ENCODE measurements at regions not wholly inside any gene's neighbourhood (a gene's known extent, or its start where the extent isn't known, plus 50 kb on each side); places are given as distances from the start of the nearest gene placed in this dataset.

DNA sequence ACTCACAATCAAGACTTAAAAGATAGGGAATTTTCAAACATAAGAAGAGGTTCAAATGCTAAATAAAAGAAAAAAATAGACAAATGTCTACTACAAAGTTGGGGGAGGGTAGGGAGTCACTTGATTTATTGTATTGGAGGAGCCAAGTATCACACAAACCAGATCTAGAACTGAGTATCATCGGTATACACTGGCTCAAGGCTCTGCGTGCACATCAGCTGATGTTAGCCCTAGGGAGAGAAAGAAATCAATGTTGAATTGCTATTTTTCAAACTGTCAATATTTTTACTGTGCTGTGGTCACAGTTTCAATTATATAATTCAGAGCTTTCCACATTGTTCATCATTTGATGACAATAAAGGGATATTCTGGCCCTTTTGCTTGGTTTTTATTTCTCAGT, 54.9 kb upstream of the RXFP2 start:
- no peak overlapping the region for H3K27ac Mint-ChIP-seq (ENCODE audit: unreplicated experiment)
- H3K36me3 Mint-ChIP-seq (ENCODE audit: unreplicated experiment): no peaks in the 10 kb centered on the region
- no peaks in the 10 kb centered on the region for H3K4me1 Mint-ChIP-seq (ENCODE audit: low read depth, unreplicated experiment)
- no peak overlapping the region for H3K4me3 Mint-ChIP-seq (ENCODE audit: unreplicated experiment)
- H3K9me3 Mint-ChIP-seq (ENCODE audit: unreplicated experiment): no peaks in the 10 kb centered on the region
- no peak for DNase-seq
- TF ChIP-seq, protein P1, sequence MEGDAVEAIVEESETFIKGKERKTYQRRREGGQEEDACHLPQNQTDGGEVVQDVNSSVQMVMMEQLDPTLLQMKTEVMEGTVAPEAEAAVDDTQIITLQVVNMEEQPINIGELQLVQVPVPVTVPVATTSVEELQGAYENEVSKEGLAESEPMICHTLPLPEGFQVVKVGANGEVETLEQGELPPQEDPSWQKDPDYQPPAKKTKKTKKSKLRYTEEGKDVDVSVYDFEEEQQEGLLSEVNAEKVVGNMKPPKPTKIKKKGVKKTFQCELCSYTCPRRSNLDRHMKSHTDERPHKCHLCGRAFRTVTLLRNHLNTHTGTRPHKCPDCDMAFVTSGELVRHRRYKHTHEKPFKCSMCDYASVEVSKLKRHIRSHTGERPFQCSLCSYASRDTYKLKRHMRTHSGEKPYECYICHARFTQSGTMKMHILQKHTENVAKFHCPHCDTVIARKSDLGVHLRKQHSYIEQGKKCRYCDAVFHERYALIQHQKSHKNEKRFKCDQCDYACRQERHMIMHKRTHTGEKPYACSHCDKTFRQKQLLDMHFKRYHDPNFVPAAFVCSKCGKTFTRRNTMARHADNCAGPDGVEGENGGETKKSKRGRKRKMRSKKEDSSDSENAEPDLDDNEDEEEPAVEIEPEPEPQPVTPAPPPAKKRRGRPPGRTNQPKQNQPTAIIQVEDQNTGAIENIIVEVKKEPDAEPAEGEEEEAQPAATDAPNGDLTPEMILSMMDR (IDR thresholded peaks at IDR 0.05; ENCODE audit: partially characterized antibody, unreplicated experiment): no peak
- no peaks in the 10 kb centered on the region for H3K27me3 Mint-ChIP-seq (ENCODE audit: unreplicated experiment)

DNA sequence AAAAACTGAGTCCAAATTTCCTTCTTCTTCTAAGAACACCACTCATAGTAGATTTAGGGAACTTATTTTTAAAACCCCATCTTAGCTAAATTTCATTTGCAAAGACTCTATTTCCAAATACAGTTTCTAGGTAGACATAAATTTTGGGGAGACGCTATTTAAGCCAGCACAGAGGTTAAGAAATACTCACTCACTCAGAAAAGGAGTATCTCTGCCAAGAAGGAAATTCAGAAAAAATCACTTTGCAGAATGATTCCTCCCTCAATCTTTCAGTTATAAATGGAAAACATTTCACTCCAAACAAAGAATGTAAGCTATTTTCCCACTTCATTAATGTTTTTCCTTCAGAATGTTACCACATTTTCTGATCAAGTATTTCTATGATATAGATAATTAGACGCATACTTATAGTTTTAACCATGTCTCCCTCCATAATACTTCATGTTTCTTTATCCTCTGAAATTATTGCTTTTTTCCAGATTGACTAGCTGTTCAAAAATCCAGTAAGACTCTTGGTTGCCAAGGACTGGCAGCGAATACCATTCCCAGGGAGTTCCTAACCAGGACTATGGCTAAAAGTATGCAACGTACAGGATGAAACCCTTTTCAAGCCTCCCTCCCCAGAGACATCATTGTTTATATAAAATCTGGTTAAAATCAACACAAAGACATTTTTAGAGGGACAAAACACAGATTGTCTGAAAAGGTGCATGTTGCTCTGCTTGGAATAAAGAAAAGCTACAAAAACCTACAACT, 52.5 kb upstream of the RXFP2 start:
- no peak for DNase-seq

More for the DNA sequence above, 52.5 kb upstream of the RXFP2 start:
- H3K27me3 Mint-ChIP-seq (ENCODE audit: unreplicated experiment): peaks cover 2% of the 10 kb centered on the region
- TF ChIP-seq, protein P1 (IDR thresholded peaks at IDR 0.05; ENCODE audit: partially characterized antibody, unreplicated experiment): no peak
- no peaks in the 10 kb centered on the region for H3K4me1 Mint-ChIP-seq (ENCODE audit: low read depth, unreplicated experiment)
- no peaks in the 10 kb centered on the region for H3K36me3 Mint-ChIP-seq (ENCODE audit: unreplicated experiment)
- H3K4me3 Mint-ChIP-seq (ENCODE audit: unreplicated experiment): no peak overlapping the region
- no peaks in the 10 kb centered on the region for H3K9me3 Mint-ChIP-seq (ENCODE audit: unreplicated experiment)
- no peak overlapping the region for H3K27ac Mint-ChIP-seq (ENCODE audit: unreplicated experiment)
